GM21381 (cell line): ENCODE measurements at regions not wholly inside any gene's neighbourhood (a gene's known extent, or its start where the extent isn't known, plus 50 kb on each side); places are given as distances from the start of the nearest gene placed in this dataset.
"Not testable (repeated sequence)": the region's sequence is repeated elsewhere in the genome, so short reads cannot be mapped to it uniquely, and the experiment has no call there.

Experiments
- ATAC-seq: cut with Tn5 transposase; IDR thresholded peaks from one replicate; pipeline ENCODE4 v1.9.1; 2021; ENCODE audit warnings: mild to moderate bottlenecking, moderate library complexity; ENCODE audit not compliant: unreplicated experiment

- no peak for ATAC-seq
These were observed 517.0 kb downstream of the KIF2B start for GRCh38 chr17:54339731-54340130.

- no peak for ATAC-seq
These were observed 524.8 kb downstream of the KIF2B start for GRCh38 chr17:54347495-54347894.

GRCh38 chr17:54348234-54348633 lies 525.5 kb downstream of the KIF2B start:
- no peak for ATAC-seq

- no peak for ATAC-seq
These were observed 531.2 kb downstream of the KIF2B start for GRCh38 chr17:54353789-54354525.

GRCh38 chr17:54361073-54361472 lies 538.3 kb downstream of the KIF2B start:
- ATAC-seq = not testable (repeated sequence)

DNA sequence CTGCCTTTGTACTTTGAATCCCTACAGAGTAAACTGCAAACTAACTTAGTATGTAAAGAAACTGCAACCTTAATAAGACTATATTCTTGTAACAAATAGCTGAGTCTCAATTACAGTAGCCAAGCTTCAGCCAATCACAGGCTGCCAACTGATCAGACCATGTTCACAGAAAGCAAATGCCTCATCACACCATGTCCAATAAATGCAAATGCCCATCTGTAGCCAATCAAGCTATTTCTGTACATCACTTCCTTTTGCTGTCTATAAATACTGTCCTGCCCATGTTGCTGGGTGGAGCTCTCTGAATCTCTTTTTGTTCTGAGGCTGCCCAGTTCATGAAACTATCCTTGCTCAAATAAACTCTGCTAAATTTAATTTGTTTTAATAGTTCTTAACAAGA lies 531.7 kb upstream of the TOM1L1 start:
- no peak for ATAC-seq

GRCh38 chr17:54372069-54372749 lies 528.4 kb upstream of the TOM1L1 start:
- no peak for ATAC-seq

DNA sequence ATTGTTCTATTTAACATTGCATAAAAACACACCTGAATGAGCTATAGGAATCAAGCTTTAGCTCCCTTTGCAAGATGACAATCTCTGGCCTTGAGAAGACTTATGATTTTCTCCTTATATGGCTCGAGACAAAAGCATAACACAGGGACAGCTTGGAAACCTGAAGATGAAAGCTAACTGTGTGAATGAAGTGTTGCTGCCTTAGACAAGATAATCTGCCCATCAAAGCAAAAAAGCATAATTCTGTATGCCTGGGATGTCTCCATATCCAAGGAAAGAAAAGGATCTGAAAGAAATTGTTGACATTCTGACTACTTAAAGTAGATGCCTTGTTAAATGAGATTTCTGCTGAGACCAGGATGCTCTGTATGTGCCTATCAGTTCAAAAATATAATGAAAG lies 526.7 kb upstream of the TOM1L1 start:
- ATAC-seq = no peak

DNA sequence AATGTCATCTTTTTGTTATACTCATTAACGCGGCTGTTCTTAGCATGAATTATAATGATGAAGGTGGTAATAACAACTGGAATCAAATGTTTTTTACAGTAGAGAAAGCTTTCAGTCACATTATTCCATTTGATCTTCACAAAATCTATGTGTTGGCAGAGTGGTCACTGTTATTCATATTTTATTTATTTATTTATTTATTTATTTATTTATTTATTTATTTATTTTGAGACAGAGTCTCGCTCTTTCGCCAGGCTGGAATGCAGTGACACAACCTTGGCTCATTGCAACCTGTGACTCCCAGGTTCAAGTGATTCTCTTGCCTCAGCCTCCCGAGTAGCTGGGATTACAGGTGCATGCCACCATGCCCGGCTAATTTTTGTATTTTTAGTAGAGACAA lies 524.2 kb upstream of the TOM1L1 start:
- ATAC-seq = not testable (repeated sequence)

DNA sequence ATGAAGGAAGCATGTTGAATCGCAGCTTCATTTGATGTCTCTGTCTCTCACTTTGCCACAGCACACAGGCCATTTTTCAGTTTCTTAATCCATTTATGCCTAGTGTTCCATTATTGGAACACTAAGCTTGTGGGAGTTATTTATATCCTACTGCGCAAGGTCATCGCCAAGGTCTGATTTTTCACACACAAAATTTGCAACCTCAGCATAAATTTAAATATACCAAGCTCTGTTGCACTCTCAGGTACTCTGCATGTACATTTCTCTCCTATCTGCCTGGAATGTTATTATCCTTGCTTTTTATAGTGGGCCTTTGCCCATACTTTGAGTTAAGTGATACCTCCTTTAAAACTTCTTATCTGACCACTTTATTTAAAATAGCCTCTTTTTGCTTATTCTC lies 519.2 kb upstream of the TOM1L1 start:
- ATAC-seq = no peak

DNA sequence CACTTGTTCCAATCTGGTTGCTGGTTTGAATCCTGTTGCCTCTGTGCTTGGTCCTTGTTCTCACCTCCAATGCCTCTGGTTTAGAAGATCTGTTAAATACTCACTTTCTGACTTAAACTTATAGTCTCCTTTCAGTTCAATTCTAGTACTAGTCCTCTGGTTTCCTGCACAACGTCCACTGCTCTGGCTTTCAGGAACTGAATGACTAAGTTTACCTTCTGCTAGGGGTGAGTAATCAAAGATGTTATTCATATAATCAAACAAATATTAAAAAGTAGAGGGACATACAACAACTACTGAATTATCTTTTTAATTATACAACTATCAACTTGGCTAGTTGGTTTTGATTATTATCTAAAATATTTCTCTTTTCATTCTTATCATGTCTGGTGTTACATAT lies 496.4 kb upstream of the TOM1L1 start:
- ATAC-seq = no peak

DNA sequence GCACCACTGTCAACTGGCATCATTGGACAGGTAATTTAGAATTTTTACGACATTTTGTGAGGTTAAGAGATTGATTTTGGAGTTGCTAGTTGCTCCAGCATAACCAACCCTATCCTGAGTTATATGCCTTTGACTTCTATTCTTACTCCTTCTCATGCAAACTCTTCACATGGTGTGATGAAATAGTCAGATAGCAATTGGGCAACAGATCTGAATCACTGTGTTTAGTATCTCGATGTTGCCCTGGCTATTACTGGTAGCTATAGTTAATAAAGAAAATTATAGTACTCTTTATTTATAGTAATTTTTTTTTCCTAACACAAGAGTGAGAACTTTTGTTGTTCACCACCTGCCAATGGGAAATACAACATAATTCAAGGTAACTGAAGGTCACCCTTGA lies 494.8 kb upstream of the TOM1L1 start:
- ATAC-seq = no peak

- no peak for ATAC-seq
These were observed 491.9 kb upstream of the TOM1L1 start for GRCh38 chr17:54408731-54409130.

DNA sequence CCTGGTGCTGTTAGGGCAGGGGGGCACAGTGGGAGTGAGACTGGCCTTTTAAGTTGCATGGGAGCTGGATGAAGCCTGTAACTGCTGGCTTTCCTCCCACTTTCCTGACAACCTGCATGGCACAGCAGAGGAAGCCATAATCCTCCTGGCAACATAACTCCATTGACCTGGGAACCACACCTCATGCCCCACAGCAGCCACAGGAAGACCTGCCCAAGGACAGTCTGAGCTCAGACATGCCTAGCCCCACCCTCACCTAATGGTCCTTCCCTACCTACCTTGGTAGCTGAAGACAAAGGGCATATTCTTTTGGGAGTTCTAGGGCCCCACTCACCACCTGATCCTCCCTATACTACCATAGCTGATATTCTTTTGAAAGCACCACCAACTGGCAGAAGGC lies 482.2 kb upstream of the TOM1L1 start:
- no peak for ATAC-seq

DNA sequence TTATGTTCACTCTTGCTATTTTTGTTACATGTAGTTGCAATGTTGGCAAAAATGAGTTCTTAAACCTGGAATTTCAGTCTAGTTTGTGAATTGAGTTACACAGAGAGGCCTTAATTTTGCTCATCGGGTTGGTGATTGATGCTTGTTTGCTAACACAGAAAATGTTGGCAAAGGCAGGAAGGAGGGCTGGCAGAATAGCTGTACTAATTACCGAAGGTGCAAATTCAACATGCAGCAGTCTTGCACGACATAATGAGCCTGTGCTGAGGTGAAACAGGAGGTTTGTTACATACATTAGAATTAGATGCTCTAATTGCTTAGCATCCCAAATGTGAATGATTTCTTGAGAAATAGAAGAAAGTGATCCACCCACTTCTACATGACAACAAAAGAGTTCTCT lies 475.0 kb upstream of the TOM1L1 start:
- no peak for ATAC-seq

- ATAC-seq = no peak
These were observed 474.3 kb upstream of the TOM1L1 start for GRCh38 chr17:54426296-54426886.

- no peak for ATAC-seq
These were observed 464.7 kb upstream of the TOM1L1 start for GRCh38 chr17:54435966-54436365.

- no peak for ATAC-seq
These were observed 460.8 kb upstream of the TOM1L1 start for GRCh38 chr17:54439816-54440215.

DNA sequence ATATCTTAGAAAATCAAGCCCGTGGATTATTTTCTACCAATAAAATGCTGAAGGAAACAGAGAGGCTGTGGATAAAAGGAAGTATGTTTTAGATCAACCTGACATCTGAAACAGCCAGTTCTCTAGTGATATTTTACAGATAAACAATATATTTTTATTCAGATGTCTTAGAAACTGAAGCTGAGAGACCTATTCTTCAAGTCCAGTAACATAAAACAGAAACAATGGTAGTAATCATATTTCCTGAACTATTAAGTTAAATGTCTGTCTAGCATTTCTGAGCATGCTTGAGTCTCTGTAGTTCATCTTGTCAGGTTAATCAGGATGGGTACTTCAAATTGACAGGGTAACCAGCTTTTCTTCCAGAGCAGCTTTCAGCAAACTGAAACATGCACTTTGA lies 449.6 kb upstream of the TOM1L1 start:
- no peak for ATAC-seq

GRCh38 chr17:54452666-54453348 lies 447.8 kb upstream of the TOM1L1 start:
- no peak for ATAC-seq

- no peak for ATAC-seq
These were observed 445.3 kb upstream of the TOM1L1 start for GRCh38 chr17:54455251-54455868.
